Activated CD4-positive, alpha-beta T cell treated with anti-CD3 and anti-CD28 coated beads, Interleukin-2, amount 10 ng/mL, durations not matched to agents 24 days and 14 days (primary cell): ENCODE measurements at regions not wholly inside any gene's neighbourhood (a gene's known extent, or its start where the extent isn't known, plus 50 kb on each side); places are given as distances from the start of the nearest gene placed in this dataset.
A peak's percentile ranks its signal among the peaks of the same experiment; 100 is the strongest.
"Not testable (repeated sequence)": the region's sequence is repeated elsewhere in the genome, so short reads cannot be mapped to it uniquely, and the experiment has no call there.

ENCODE experiments used
- DNase-seq: peaks from one replicate; pipeline ENCODE4 v3.0.0; 2022
- H3K27ac Mint-ChIP-seq: one replicate; pipeline ENCODE4 v1.8.0; 2022; ENCODE audit warnings: mild to moderate bottlenecking, mixed read lengths
- H3K27me3 Mint-ChIP-seq: one replicate; pipeline ENCODE4 v1.8.0; 2022; ENCODE audit warnings: mixed read lengths
- H3K36me3 Mint-ChIP-seq: one replicate; pipeline ENCODE4 v1.8.0; 2022; ENCODE audit warnings: low read depth, mild to moderate bottlenecking, mixed read lengths
- H3K4me1 Mint-ChIP-seq: one replicate; pipeline ENCODE4 v1.8.0; 2021; ENCODE audit warnings: mixed read lengths
- H3K4me3 Mint-ChIP-seq: one replicate; pipeline ENCODE4 v1.8.0; 2022; ENCODE audit warnings: mild to moderate bottlenecking, moderate library complexity, mixed read lengths
- H3K9me3 Mint-ChIP-seq: one replicate; pipeline ENCODE4 v1.8.0; 2021; ENCODE audit warnings: mixed read lengths
- intact Hi-C: fragments of 100-400 bp; cut with micrococcal nuclease; formaldehyde crosslinking; loops from one replicate; pipeline ENCODE4 v1.15.1; 2023

DNA sequence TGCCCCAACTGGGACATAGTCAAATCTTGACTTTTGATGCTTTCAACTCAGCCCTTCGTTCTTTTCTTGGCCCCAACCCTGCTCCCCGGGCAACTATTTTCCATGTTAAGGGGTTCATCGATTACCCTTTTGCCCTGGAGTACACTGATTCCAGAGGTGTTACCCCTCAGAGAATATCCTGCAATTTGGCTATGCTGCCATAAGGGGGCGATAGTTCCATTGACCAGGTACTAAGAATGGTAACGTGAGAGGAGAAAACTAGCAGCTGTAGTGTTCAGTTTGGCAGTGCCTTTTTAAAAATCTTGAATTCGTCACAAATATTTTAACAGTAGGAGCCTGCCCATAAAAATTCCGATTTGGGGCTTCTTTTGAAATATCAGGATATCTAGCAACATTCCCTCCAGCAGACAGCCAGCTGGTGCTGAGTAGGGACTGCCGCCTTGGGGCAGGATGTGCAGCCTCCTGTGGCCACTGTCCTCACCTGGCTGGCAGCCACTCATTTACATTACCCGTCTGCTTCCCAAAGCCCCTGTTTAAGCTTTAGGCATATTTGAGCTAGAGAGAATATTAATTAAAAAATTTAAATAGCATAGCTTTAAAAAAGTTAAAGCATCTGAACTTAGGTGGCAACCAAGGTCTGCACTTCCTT lies 146.3 kb upstream of the SKOR2 start:
- no peaks in the 10 kb centered on the region for H3K4me1 Mint-ChIP-seq
- intact Hi-C loops = loop anchor here (5.0 kb wide), 1 partner anchor 350 kb away; no protein-coding TSS in a partner anchor
- no peak overlapping the region for H3K27ac Mint-ChIP-seq
- H3K9me3 Mint-ChIP-seq = no peaks in the 10 kb centered on the region
- no peaks in the 10 kb centered on the region for H3K36me3 Mint-ChIP-seq
- DNase-seq = peak; percentile 56
- H3K27me3 Mint-ChIP-seq = no peaks in the 10 kb centered on the region
- H3K4me3 Mint-ChIP-seq = no peak overlapping the region

DNA sequence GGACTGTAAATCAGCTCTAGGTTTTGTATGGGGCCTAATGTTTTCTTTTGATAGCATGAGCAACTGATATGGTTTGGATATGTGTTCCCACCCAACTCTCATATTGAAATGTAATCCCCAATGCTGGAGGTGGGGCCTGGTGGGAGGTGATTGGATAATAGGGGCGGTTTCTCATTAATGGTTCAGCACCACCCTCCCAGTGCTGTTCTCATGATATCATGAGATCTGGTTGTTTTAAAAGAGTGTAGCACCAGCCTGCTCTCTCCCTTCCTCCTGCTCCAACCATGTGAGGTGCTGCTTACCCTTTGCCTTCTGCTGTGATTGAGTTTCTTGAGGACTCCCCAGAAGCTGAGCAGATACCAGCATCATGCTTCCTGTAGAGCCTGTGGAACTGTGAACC lies 140.2 kb upstream of the SKOR2 start:
- Mint-ChIP-seq H3K4me3 (no peak overlapping the region), H3K36me3 (no peaks in the 10 kb centered on the region), H3K4me1 (no peaks in the 10 kb centered on the region), H3K9me3 (no peaks in the 10 kb centered on the region), H3K27me3 (peaks cover 7% of the 10 kb centered on the region), H3K27ac (no peak overlapping the region)
- intact Hi-C loops = no loop called here
- no peak for DNase-seq

DNA sequence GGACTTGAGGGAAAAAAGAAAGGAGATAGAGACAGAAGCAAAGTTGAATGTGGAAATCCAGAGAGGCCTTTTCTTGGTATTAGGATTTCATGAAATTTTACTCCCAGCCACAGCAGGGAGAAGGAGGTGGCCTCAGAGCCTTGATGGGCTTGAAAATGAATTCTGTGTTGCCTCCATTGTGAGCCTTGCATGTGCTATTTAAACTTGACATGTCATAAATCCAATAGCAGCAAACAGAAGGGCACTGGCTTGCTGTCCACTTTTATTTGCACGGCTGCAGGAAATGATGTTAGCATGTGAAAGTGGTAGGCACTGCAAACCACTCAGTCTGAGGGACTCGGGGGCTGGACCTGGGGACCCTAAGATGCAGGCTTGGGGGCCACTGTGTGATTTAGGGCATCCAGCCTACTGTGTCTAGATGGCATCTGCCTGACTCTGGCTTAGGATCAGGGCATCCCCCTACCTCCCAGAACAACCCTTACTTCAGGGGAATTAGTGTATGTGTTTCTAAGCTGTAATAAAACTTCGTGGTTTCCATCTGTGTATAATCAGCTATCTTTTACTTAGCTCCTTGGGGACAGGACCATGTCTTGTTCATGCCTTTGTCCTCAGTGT lies 139.1 kb upstream of the SKOR2 start:
- DNase-seq = no peak
- no peak overlapping the region for H3K4me3 Mint-ChIP-seq
- H3K36me3 Mint-ChIP-seq = no peaks in the 10 kb centered on the region
- no peak overlapping the region for H3K27ac Mint-ChIP-seq
- no peaks in the 10 kb centered on the region for H3K4me1 Mint-ChIP-seq
- H3K9me3 Mint-ChIP-seq = no peaks in the 10 kb centered on the region
- peaks cover 7% of the 10 kb centered on the region for H3K27me3 Mint-ChIP-seq
- intact Hi-C loops = no loop called here

DNA sequence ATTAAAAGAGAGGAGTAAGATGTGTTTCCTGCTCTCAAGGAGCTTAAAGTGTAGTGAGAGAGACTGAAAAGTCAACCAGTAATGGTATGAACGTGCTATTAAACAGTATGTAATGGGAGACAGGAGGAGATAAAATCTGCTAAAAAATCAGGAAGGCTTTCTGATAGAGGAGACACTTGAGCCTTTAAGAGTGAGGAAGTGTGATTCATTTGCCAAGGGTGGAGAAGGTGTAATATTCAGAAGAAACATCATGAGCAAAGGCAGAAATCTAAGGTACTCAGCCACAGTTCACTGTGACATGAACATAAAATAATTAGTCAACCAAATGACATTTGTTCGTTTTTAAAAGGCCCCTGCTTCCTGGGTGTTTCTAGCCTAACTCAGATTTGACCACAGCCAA lies 137.8 kb upstream of the SKOR2 start:
- intact Hi-C loops = no loop called here
- Mint-ChIP-seq H3K36me3 (no peaks in the 10 kb centered on the region), H3K4me1 (no peaks in the 10 kb centered on the region), H3K4me3 (no peak overlapping the region), H3K9me3 (no peaks in the 10 kb centered on the region), H3K27ac (no peak overlapping the region), H3K27me3 (peaks cover 7% of the 10 kb centered on the region)
- DNase-seq = no peak

DNA sequence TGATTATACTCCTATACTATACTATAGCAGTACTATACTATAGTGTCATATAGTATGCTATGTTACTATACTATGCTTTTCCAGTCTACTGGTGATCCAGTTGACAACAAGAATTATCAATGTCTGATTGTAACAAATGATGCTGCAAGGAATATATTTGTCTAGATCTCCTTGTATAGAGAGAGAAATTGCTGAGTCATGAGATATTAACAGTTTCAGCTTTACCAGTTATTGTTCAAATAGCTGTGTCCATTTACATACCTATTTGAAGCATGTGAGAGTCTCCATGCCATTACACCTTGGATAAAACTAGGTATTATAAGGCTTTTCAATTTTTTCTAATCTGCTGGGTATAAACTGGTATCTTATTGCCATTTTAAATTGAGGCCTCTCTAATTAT lies 136.4 kb upstream of the SKOR2 start:
- H3K4me1 Mint-ChIP-seq = no peaks in the 10 kb centered on the region
- H3K27ac Mint-ChIP-seq = no peak overlapping the region
- no peaks in the 10 kb centered on the region for H3K36me3 Mint-ChIP-seq
- intact Hi-C loops = no loop called here
- peaks cover 7% of the 10 kb centered on the region for H3K27me3 Mint-ChIP-seq
- no peaks in the 10 kb centered on the region for H3K9me3 Mint-ChIP-seq
- no peak for DNase-seq
- no peak overlapping the region for H3K4me3 Mint-ChIP-seq

DNA sequence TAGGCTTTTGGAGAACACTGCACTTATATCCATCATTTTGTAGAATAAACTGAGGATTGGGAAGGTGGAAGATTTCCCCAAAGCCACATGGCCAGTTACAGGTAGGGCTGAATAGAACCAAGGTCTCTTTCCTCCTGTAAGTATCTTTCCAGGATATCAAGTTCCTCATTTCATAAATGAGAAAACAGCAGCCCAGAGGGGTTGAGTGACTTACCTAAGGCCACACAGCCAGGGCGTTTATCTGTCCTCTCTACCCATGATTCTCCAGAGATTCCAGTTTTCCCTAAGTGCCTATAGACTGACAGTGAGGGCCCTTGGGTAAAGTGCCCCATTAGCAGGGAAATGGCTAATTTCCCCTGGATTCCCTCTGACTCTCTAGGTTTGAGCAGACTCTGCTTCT lies 132.3 kb upstream of the SKOR2 start:
- H3K9me3 Mint-ChIP-seq = no peaks in the 10 kb centered on the region
- H3K27ac Mint-ChIP-seq = no peak overlapping the region
- H3K4me1 Mint-ChIP-seq = no peaks in the 10 kb centered on the region
- intact Hi-C loops = no loop called here
- no peak overlapping the region for H3K4me3 Mint-ChIP-seq
- H3K27me3 Mint-ChIP-seq = peaks cover 2% of the 10 kb centered on the region
- H3K36me3 Mint-ChIP-seq = no peaks in the 10 kb centered on the region
- DNase-seq = no peak

DNA sequence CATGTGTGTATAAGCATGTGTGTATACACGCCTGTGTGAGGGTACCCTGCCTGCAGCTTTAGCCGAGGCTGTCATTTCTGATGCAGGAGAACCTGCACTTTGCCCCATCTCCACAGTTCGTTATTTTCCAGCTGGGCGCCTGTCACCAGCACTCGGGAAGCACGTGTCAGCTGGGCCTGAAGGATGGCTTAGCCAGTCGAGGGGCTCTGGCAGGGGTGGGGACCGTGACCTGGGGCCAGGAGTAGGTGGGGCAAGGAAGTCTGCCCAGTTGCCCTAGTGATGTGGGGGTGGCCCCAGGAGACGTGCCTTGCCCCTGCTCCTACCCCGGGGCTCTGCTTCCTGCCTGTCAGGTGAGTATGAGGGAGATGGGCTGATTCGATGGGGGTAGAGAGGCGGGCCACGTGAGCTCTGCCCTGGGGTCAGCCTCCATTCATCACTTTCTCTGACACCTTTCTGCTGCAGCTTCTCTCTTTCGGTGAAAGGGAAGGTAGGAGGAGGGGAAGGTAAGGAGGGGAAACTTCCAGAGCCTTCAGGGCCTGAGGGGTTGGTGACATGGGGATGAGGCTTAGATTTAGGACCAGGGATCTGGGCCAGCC lies 130.6 kb upstream of the SKOR2 start:
- Mint-ChIP-seq H3K9me3 (no peaks in the 10 kb centered on the region), H3K4me3 (no peak overlapping the region), H3K36me3 (no peaks in the 10 kb centered on the region), H3K27ac (no peak overlapping the region), H3K27me3 (no peaks in the 10 kb centered on the region), H3K4me1 (no peaks in the 10 kb centered on the region)
- DNase-seq = no peak
- intact Hi-C loops = no loop called here

DNA sequence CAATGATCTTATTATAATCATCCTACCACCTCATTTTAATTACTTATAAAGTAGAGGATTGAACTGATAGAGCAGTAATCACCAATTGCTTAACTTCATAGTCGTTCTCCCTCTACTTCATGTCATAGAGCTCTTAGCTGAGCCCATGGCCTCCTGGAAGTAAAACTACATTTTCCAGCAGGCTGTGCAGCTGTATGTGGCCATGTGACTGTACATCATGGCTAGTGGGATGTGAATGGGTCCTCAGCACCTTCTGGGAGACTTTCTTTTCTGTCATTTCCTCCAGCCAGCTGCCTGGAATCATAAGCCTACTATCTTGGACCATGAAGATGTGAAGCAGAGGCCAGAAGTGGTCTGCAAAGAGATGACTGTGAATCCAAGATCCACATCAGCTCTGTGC lies 128.7 kb upstream of the SKOR2 start:
- H3K4me1 Mint-ChIP-seq = no peaks in the 10 kb centered on the region

DNA sequence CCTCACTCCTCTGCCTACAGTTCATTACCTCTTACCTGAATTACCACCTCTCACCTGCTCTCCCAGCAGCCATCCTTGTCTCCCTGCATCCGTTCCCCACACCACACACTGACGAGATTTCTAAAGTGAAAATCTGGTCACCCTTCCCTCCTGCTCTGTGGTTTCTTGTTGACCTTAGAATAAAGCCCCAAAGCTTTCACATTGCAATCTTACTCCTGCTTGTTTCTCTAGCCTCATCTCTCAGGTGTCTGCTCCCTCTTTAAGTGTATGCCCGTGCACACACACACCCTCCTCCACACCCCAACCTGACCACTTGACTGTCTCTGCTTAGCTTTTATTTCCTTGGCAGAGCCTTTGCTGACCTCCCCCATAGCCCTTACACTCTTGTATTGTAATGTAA lies 122.0 kb upstream of the SKOR2 start:
- intact Hi-C loops = no loop called here
- H3K36me3 Mint-ChIP-seq = no peaks in the 10 kb centered on the region

More for the DNA sequence above, 128.7 kb upstream of the SKOR2 start:
- no peaks in the 10 kb centered on the region for H3K9me3 Mint-ChIP-seq
- intact Hi-C loops = no loop called here
- DNase-seq = no peak
- no peak overlapping the region for H3K4me3 Mint-ChIP-seq
- H3K36me3 Mint-ChIP-seq = no peaks in the 10 kb centered on the region
- no peak overlapping the region for H3K27ac Mint-ChIP-seq
- no peaks in the 10 kb centered on the region for H3K27me3 Mint-ChIP-seq

DNA sequence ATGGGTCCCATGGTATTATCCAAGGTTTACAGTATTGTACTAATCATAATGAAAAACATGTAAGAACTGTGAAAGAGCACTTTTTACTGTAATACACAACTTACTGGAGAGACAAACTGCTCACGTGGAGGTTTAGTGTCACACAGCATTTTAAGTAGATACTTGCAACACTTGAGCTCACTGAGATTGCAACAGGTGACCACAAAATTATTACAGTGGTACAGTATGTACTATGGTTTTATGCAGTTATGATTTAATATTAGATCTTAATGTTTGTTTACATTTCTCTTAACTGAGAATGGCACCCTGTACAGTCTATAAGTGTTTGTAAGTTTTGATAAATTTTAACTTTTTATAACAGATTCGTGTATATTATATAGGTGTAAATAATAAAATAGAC lies 118.6 kb upstream of the SKOR2 start:
- no peaks in the 10 kb centered on the region for H3K36me3 Mint-ChIP-seq
- no peaks in the 10 kb centered on the region for H3K9me3 Mint-ChIP-seq
- no peak for DNase-seq
- intact Hi-C loops = no loop called here
- no peaks in the 10 kb centered on the region for H3K27me3 Mint-ChIP-seq
- H3K4me3 Mint-ChIP-seq = no peak overlapping the region
- no peak overlapping the region for H3K27ac Mint-ChIP-seq
- no peaks in the 10 kb centered on the region for H3K4me1 Mint-ChIP-seq

More for the DNA sequence above, 122.0 kb upstream of the SKOR2 start:
- DNase-seq = no peak
- H3K9me3 Mint-ChIP-seq = no peaks in the 10 kb centered on the region
- no peaks in the 10 kb centered on the region for H3K27me3 Mint-ChIP-seq
- no peaks in the 10 kb centered on the region for H3K4me1 Mint-ChIP-seq
- no peak overlapping the region for H3K27ac Mint-ChIP-seq
- H3K4me3 Mint-ChIP-seq = no peak overlapping the region

DNA sequence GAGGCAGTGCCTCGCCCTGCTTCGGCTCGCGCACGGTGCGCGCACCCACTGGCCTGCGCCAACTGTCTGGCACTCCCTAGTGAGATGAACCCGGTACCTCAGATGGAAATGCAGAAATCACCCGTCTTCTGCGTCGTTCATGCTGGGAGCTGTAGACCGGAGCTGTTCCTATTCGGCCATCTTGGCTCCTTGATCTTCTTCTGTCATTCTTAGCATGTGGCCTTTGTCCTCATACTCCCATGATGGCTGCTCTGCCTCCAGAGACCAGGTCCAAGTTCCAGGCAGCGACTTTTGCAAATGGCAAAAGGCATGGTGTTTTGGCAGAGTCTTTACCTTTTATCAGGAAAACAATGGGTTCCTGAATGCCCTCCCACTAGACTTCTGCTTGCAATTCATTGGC lies 102.6 kb upstream of the SKOR2 start:
- H3K27ac Mint-ChIP-seq, H3K9me3 Mint-ChIP-seq, H3K27me3 Mint-ChIP-seq, H3K4me1 Mint-ChIP-seq, intact Hi-C loops, DNase-seq, H3K36me3 Mint-ChIP-seq, H3K4me3 Mint-ChIP-seq: not testable (repeated sequence)

DNA sequence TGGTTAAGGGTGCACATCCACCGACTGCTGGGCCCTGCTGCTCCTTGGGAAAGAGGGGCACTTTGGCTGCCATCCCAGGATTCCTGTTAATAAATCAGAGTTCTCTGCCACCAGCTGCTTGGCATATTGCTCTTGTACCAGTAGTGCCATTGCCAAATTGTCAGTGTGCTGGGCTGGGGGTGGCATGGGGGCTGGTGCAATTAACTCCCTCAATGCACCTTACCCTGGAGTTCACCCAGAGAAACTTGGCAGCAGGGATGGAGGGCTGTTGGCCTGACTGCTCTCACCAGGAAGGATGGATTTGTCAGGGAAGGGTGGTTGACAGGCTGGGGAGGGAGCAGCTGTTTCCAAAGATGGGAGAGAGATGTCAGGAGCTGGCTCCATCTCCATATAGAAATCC lies 94.6 kb upstream of the SKOR2 start:
- no peaks in the 10 kb centered on the region for H3K9me3 Mint-ChIP-seq
- intact Hi-C loops = no loop called here
- no peaks in the 10 kb centered on the region for H3K36me3 Mint-ChIP-seq
- H3K27me3 Mint-ChIP-seq = no peaks in the 10 kb centered on the region
- H3K27ac Mint-ChIP-seq = no peak overlapping the region
- DNase-seq = no peak
- no peaks in the 10 kb centered on the region for H3K4me1 Mint-ChIP-seq
- H3K4me3 Mint-ChIP-seq = no peak overlapping the region

DNA sequence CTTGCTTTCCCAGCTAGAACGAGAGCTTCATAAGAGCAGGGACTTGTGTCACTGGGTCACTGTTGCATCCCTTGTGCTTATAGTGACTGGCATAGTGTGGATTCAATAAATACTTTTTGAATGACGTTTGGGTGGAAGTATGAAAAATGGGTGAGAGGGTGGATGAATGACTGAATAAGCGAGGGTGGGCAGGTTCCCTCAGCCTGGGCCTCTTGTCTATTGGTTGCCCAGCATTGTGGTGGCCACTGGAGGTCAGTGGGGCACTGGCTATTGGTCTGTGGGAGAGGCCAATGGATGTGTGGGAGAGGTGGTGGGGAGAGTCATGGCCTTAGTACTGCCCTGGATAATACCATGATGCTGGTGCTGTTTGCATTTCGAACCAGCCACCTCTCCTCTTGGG lies 93.8 kb upstream of the SKOR2 start:
- Mint-ChIP-seq H3K4me1 (no peaks in the 10 kb centered on the region), H3K27me3 (peaks cover 2% of the 10 kb centered on the region), H3K27ac (no peak overlapping the region), H3K9me3 (no peaks in the 10 kb centered on the region), H3K4me3 (no peak overlapping the region), H3K36me3 (no peaks in the 10 kb centered on the region)
- intact Hi-C loops = no loop called here
- no peak for DNase-seq

DNA sequence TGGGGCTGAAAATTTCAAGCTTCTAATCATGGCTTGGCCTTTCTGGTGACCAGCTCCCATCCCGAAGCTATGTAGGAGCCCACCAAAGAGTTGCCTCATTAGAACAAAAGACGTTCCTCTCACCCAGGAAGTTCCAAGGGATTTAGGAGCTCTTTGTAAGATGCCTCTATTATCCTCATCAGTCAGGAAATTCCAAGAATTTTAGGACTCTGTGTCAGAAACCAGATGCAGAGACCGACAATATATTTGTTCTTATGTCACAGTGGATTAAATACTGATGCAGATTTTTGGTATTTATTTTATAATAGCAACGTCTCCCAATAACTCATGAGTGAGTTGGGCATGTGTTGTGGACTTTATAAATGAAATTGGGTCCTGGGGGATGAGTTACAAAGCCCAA lies 91.8 kb upstream of the SKOR2 start:
- intact Hi-C loops = no loop called here
- Mint-ChIP-seq H3K4me1 (no peaks in the 10 kb centered on the region), H3K36me3 (no peaks in the 10 kb centered on the region), H3K27ac (no peak overlapping the region), H3K4me3 (no peak overlapping the region), H3K27me3 (peaks cover 2% of the 10 kb centered on the region), H3K9me3 (no peaks in the 10 kb centered on the region)
- no peak for DNase-seq

DNA sequence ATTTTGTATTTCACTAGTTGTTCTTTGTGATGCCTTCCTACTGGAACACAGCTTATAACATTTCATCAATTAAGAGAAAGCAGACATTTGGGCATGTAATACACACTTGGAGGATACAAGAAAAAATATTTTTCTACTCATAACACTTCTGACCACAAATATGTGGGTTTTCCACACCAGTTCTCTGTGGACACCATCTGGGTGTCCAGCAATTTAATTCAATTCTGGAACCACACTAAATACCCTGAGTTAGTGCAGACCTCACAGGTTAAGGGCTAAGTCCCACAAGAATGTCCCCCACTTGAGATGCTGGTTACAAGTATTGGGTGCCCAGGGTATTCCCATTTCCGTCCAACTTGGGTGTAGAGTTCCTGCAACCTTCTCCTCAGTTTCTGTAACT lies 91.1 kb upstream of the SKOR2 start:
- H3K27ac Mint-ChIP-seq = no peak overlapping the region
- DNase-seq = no peak
- intact Hi-C loops = no loop called here
- H3K9me3 Mint-ChIP-seq = no peaks in the 10 kb centered on the region
- H3K27me3 Mint-ChIP-seq = peaks cover 4% of the 10 kb centered on the region
- no peaks in the 10 kb centered on the region for H3K36me3 Mint-ChIP-seq
- no peak overlapping the region for H3K4me3 Mint-ChIP-seq
- H3K4me1 Mint-ChIP-seq = no peaks in the 10 kb centered on the region
